WTC11 (cell line): ENCODE measurements at regions not wholly inside any gene's neighbourhood (a gene's known extent, or its start where the extent isn't known, plus 50 kb on each side); places are given as distances from the start of the nearest gene placed in this dataset.

Experiments
- ATAC-seq: fragments of 200-7000 bp; cut with Tn5 transposase; 2 replicates; pipeline ENCODE4 v1.10.0; 2021; ENCODE audit warnings: mild to moderate bottlenecking, moderate library complexity
- CTCF ChIA-PET: fragments of 300-600 bp; sonication (Branson Sonifier 250); formaldehyde crosslinking; loops from one replicate; lab custom pipeline; 2021; ENCODE audit warnings: antibody characterized with exemption; lab: Charles Lee
- POLR2A ChIA-PET: fragments of 350-600 bp; sonication (Branson Sonifier 250); formaldehyde crosslinking; loops from one replicate; lab custom pipeline; 2021; ENCODE audit warnings: antibody characterized with exemption; lab: Charles Lee
- DNase-seq: peaks from one replicate; pipeline ENCODE4 v3.0.0; 2021; ENCODE audit warnings: low spot score
- H3K27ac Mint-ChIP-seq: 2 replicates; pipeline ENCODE4 v1.8.0; 2021; ENCODE audit warnings: mixed read lengths
- H3K27me3 Mint-ChIP-seq: 2 replicates; pipeline ENCODE4 v1.8.0; 2021; ENCODE audit warnings: low read depth, mild to moderate bottlenecking, moderate library complexity, mixed read lengths
- H3K36me3 Mint-ChIP-seq: 2 replicates; pipeline ENCODE4 v1.8.0; 2021; ENCODE audit warnings: mixed read lengths
- H3K4me1 Mint-ChIP-seq: 2 replicates; pipeline ENCODE4 v1.8.0; 2022; ENCODE audit warnings: mixed read lengths
- H3K4me3 Mint-ChIP-seq: 2 replicates; pipeline ENCODE4 v1.8.0; 2021; ENCODE audit warnings: mild to moderate bottlenecking, moderate library complexity, mixed read lengths
- H3K9me3 Mint-ChIP-seq: 2 replicates; pipeline ENCODE4 v1.8.0; 2021; ENCODE audit warnings: mixed read lengths
- AR ChIP-seq: fragments of 250-450 bp; sonication (Bioruptor Pico); IDR thresholded peaks from 2 replicates; pipeline ENCODE4 v1.9.0; 2021; ENCODE audit warnings: mild to moderate bottlenecking
- ARID4B ChIP-seq: sonication (generic); formaldehyde crosslinking; IDR thresholded peaks from 2 replicates; pipeline ENCODE4 v1.8.0; 2023; ENCODE audit warnings: missing genetic modification reagents, mild to moderate bottlenecking, borderline replicate concordance
- E2F5 ChIP-seq: sonication (generic); formaldehyde crosslinking; IDR thresholded peaks from 2 replicates; pipeline ENCODE4 v1.8.1; 2022; ENCODE audit warnings: mild to moderate bottlenecking, moderate library complexity, missing genetic modification reagents
- FOXK1 ChIP-seq: sonication (generic); formaldehyde crosslinking; IDR thresholded peaks from 2 replicates; pipeline ENCODE4 v1.8.0; 2022; ENCODE audit warnings: mild to moderate bottlenecking, moderate library complexity, missing genetic modification reagents
- GTF2I ChIP-seq: fragments of 250-450 bp; sonication (Bioruptor Pico); conservative IDR thresholded peaks from 2 replicates; pipeline ENCODE4 v1.4.0; 2021; ENCODE audit warnings: mild to moderate bottlenecking
- OVOL2 ChIP-seq: fragments of 250-450 bp; sonication (Bioruptor Pico); IDR thresholded peaks from 2 replicates; pipeline ENCODE4 v1.9.0; 2021; ENCODE audit warnings: mild to moderate bottlenecking, borderline replicate concordance
- SP1 ChIP-seq: sonication (generic); formaldehyde crosslinking; conservative IDR thresholded peaks from 2 replicates; pipeline ENCODE4 v1.8.1; 2022; ENCODE audit warnings: missing genetic modification reagents
- USF2 ChIP-seq: sonication (generic); formaldehyde crosslinking; IDR thresholded peaks from 2 replicates; pipeline ENCODE4 v1.8.1; 2023; ENCODE audit warnings: mild to moderate bottlenecking, missing genetic modification reagents, moderate library complexity
- ZBTB43 ChIP-seq: sonication (generic); formaldehyde crosslinking; IDR thresholded peaks from 2 replicates; pipeline ENCODE4 v1.8.1; 2023; ENCODE audit warnings: mild to moderate bottlenecking, missing genetic modification reagents
- ZNF219 ChIP-seq: sonication (generic); formaldehyde crosslinking; IDR thresholded peaks from 2 replicates; pipeline ENCODE4 v1.8.0; 2023; ENCODE audit warnings: missing genetic modification reagents, mild to moderate bottlenecking, borderline replicate concordance
- ZNF512 ChIP-seq: sonication (generic); formaldehyde crosslinking; IDR thresholded peaks from 2 replicates; pipeline ENCODE4 v1.8.1; 2022; ENCODE audit warnings: missing genetic modification reagents, borderline replicate concordance
- ZNF532 ChIP-seq: fragments of 250-450 bp; sonication (Bioruptor Pico); IDR thresholded peaks from 2 replicates; pipeline ENCODE4 v1.9.0; 2021; ENCODE audit warnings: mild to moderate bottlenecking, borderline replicate concordance
- ZNF671 ChIP-seq: fragments of 250-450 bp; sonication (Bioruptor Pico); IDR thresholded peaks from 2 replicates; pipeline ENCODE4 v1.8.0; 2021; ENCODE audit warnings: mild to moderate bottlenecking

GRCh38 chr6:122170274-122170673 lies 229.2 kb upstream of the HSF2 start:
- Mint-ChIP-seq H3K27me3 (no peaks in the 10 kb centered on the region), H3K4me1 (peaks cover 8% of the 10 kb centered on the region), H3K27ac (no peak overlapping the region), H3K36me3 (peaks cover 5% of the 10 kb centered on the region), H3K4me3 (no peak overlapping the region), H3K9me3 (peaks cover 5% of the 10 kb centered on the region)
- no peak for DNase-seq
- TF ChIP-seq E2F5 (CRISPR knock-in tag) (no peak), ZNF512 (CRISPR knock-in tag) (no peak), AR (no peak), FOXK1 (CRISPR knock-in tag) (no peak), ZNF532 (CRISPR knock-in tag) (no peak), USF2 (no peak), OVOL2 (CRISPR knock-in tag) (no peak), ZNF219 (CRISPR knock-in tag) (no peak)
- POLR2A ChIA-PET, result no interaction called here
- ATAC-seq, result no peak
- CTCF ChIA-PET, result no interaction called here

GRCh38 chr6:122178988-122179387 lies 220.5 kb upstream of the HSF2 start:
- peaks cover 12% of the 10 kb centered on the region for H3K4me1 Mint-ChIP-seq
- ChIA-PET POLR2A (no interaction called here), CTCF (interaction anchor here (0.8 kb wide), 1 partner anchor 330 kb away, joined by 3 read pairs; no protein-coding TSS in a partner anchor)
- H3K4me3 Mint-ChIP-seq, result no peak overlapping the region
- H3K27me3 Mint-ChIP-seq, result no peaks in the 10 kb centered on the region; the same call in 1 of the 2 replicates
- no peaks in the 10 kb centered on the region for H3K36me3 Mint-ChIP-seq
- ATAC-seq, result no peak
- H3K27ac Mint-ChIP-seq, result no peak overlapping the region
- TF ChIP-seq ZNF671 (CRISPR knock-in tag), result no peak
- no peak for TF ChIP-seq GTF2I (CRISPR knock-in tag)
- DNase-seq, result no peak
- H3K9me3 Mint-ChIP-seq, result no peaks in the 10 kb centered on the region

GRCh38 chr6:122180132-122180531 lies 219.3 kb upstream of the HSF2 start:
- peak; percentile 55; the same call in 1 of the 2 replicates for ATAC-seq
- POLR2A ChIA-PET, result no interaction called here
- H3K27ac Mint-ChIP-seq, result no peak overlapping the region

More at GRCh38 chr6:122180132-122180531, 219.3 kb upstream of the HSF2 start:
- DNase-seq, result no peak
- CTCF ChIA-PET, result no interaction called here
- peaks cover 12% of the 10 kb centered on the region for H3K4me1 Mint-ChIP-seq
- no peaks in the 10 kb centered on the region for H3K9me3 Mint-ChIP-seq
- H3K36me3 Mint-ChIP-seq, result no peaks in the 10 kb centered on the region
- H3K27me3 Mint-ChIP-seq, result no peaks in the 10 kb centered on the region; the same call in 1 of the 2 replicates
- TF ChIP-seq ZBTB43 (no peak), ARID4B (CRISPR knock-in tag) (no peak), SP1 (CRISPR knock-in tag) (no peak)
- TF ChIP-seq, all 79 proteins: peak for 0
- H3K4me3 Mint-ChIP-seq, result no peak overlapping the region
